HepG2 (cell line): ENCODE measurements at regions not wholly inside any gene's neighbourhood (a gene's known extent, or its start where the extent isn't known, plus 50 kb on each side); places are given as distances from the start of the nearest gene placed in this dataset.

ENCODE experiments used
- ATAC-seq: fragments of 200-7000 bp; cut with Tn5 transposase; 3 replicates; pipeline ENCODE4 v1.9.1; 2020; ENCODE audit warnings: mild to moderate bottlenecking, moderate library complexity
- BruUV-seq: library from RNA; stranded (reverse); fragments of 400-500 nt; replicated peaks from 2 replicates; lab custom pipeline; 2021; lab: Mats Ljungman, UMichigan
- CTCF ChIA-PET: fragments of 300-600 bp; formaldehyde crosslinking; extraction: SDS; loops from one replicate; lab custom pipeline; 2021; ENCODE audit warnings: low total read pairs, inconsistent platforms, low intra/inter-chr PET ratio; lab: Yijun Ruan, JAX
- POLR2A ChIA-PET: fragments of 350-600 bp; sonication (Branson Sonifier 250); formaldehyde crosslinking; loops from one replicate; lab custom pipeline; 2020; ENCODE audit warnings: antibody characterized with exemption, inconsistent platforms; lab: Yijun Ruan, JAX
- DNase-seq: peaks from one replicate; pipeline ENCODE4 v3.0.0-alpha.2; 2015; ENCODE audit warnings: low spot score
- FAIRE-seq: peaks from 3 replicates; lab custom pipeline; 2011; peaks lifted over from hg19 to GRCh38; lab: Jason Lieb, UNC
- H2AFZ ChIP-seq: one replicate; pipeline ENCODE4 v1.6.1; 2011; ENCODE audit warnings: low read length, inconsistent platforms
- H3K27ac ChIP-seq: fragments of 300-600 bp; 3 replicates; pipeline ENCODE4 v1.8.0; 2011; ENCODE audit warnings: mixed run types, mild to moderate bottlenecking, mixed read lengths, low read length, inconsistent platforms; ENCODE audit not compliant: insufficient read depth; ENCODE audit errors: extremely low read length
- H3K27me3 ChIP-seq, 2 experiments: fragments of 200-600 bp in 1 of 2; 2 replicates in 1 of 2; 3 replicates in 1 of 2; pipeline versions ENCODE4 v1.6.0 to v1.8.0; 2011; ENCODE audit warnings: low read length in 2 of 2, mild to moderate bottlenecking in 2 of 2, moderate library complexity in 2 of 2, inconsistent platforms in 1 of 2; ENCODE audit not compliant: insufficient read depth in 2 of 2, control insufficient read depth in 1 of 2
- H3K36me3 ChIP-seq, 2 experiments: fragments of 200-600 bp in 1 of 2; replicated peaks in 1 of 2; 2 replicates in 1 of 2; 3 replicates in 1 of 2; pipeline versions ENCODE4 v1.5.1 to v1.8.0; 2011; ENCODE audit warnings: low read length in 2 of 2, inconsistent platforms in 1 of 2; ENCODE audit not compliant: insufficient read depth in 2 of 2, control insufficient read depth in 1 of 2
- H3K4me1 ChIP-seq: 2 replicates; pipeline ENCODE4 v1.5.1; 2012; ENCODE audit warnings: low read length, inconsistent platforms; ENCODE audit not compliant: insufficient read depth
- H3K4me2 ChIP-seq: 2 replicates; pipeline ENCODE4 v1.6.0; 2011; ENCODE audit warnings: low read depth, low read length, inconsistent platforms
- H3K4me3 ChIP-seq, 3 experiments: fragments of 200-600 bp in 1 of 3; sonication (generic), shearing (Covaris generic) in 1 of 3; replicated peaks in 1 of 3; 2 replicates each; pipeline ENCODE4 v1.5.1; 2011 to 2016; ENCODE audit warnings: low read length in 3 of 3, inconsistent platforms in 2 of 3, low read depth in 2 of 3, mild to moderate bottlenecking in 2 of 3, control low read depth in 1 of 3, mixed read lengths in 1 of 3; ENCODE audit not compliant: insufficient read depth in 1 of 3
- H3K79me2 ChIP-seq: one replicate; pipeline ENCODE4 v1.6.1; 2011; ENCODE audit warnings: low read length, inconsistent platforms; ENCODE audit not compliant: insufficient read depth
- H3K9ac ChIP-seq: 2 replicates; pipeline ENCODE4 v1.6.0; 2011; ENCODE audit warnings: mild to moderate bottlenecking, low read depth, low read length, inconsistent platforms; ENCODE audit not compliant: insufficient read depth
- H3K9me3 ChIP-seq: 2 replicates; pipeline ENCODE4 v1.5.1; 2012; ENCODE audit warnings: mild to moderate bottlenecking, low read length
- H4K20me1 ChIP-seq: 2 replicates; pipeline ENCODE4 v1.6.0; 2011; ENCODE audit warnings: inconsistent platforms, mild to moderate bottlenecking, low read length, moderate library complexity; ENCODE audit not compliant: insufficient read depth
- BORCS8-MEF2B ChIP-seq: sonication (generic); formaldehyde crosslinking; IDR thresholded peaks from 2 replicates; pipeline ENCODE4 v1.8.0; 2022; ENCODE audit warnings: mild to moderate bottlenecking, missing genetic modification reagents
- CCDC6 ChIP-seq: sonication (generic); formaldehyde crosslinking; IDR thresholded peaks from 2 replicates; pipeline ENCODE4 v1.8.1; 2022; ENCODE audit warnings: mild to moderate bottlenecking, missing genetic modification reagents, moderate library complexity
- FOXM1 ChIP-seq: sonication (generic); formaldehyde crosslinking; IDR thresholded peaks from 2 replicates; pipeline ENCODE4 v1.5.0; 2020; ENCODE audit warnings: missing genetic modification reagents
- GABPA ChIP-seq, 2 experiments: IDR thresholded peaks; 2 replicates each; pipeline ENCODE4 v1.6.1; 2011 to 2016; ENCODE audit warnings: low read depth in 2 of 2, low read length in 1 of 2, missing biosample characterization in 1 of 2, missing genetic modification characterization in 1 of 2
- HMG20A ChIP-seq: IDR thresholded peaks from 2 replicates; pipeline ENCODE4 v1.6.1; 2016; ENCODE audit warnings: borderline replicate concordance
- NCOA1 ChIP-seq: sonication (generic); formaldehyde crosslinking; IDR thresholded peaks from 2 replicates; pipeline ENCODE4 v1.9.0; 2021; ENCODE audit warnings: missing genetic modification reagents
- PHF8 ChIP-seq: sonication (generic); formaldehyde crosslinking; IDR thresholded peaks from 2 replicates; pipeline ENCODE4 v1.5.0; 2020; ENCODE audit warnings: missing genetic modification reagents
- RFX3 ChIP-seq: IDR thresholded peaks from 2 replicates; pipeline ENCODE4 v1.6.1; 2016; ENCODE audit warnings: missing biosample characterization, missing genetic modification reagents
- TGIF2 ChIP-seq: IDR thresholded peaks from 2 replicates; pipeline ENCODE4 v1.6.1; 2016; ENCODE audit warnings: control low read depth, missing compliant biosample characterization
- ZNF207 ChIP-seq: fragments of 450-650 bp; IDR thresholded peaks from 2 replicates; pipeline ENCODE4 v1.6.1; 2016; ENCODE audit warnings: antibody characterized with exemption, borderline replicate concordance
- ZNF230 ChIP-seq: sonication (generic); formaldehyde crosslinking; IDR thresholded peaks from 2 replicates; pipeline ENCODE4 v1.4.0; 2020; ENCODE audit warnings: mild to moderate bottlenecking, missing genetic modification reagents
- ZNF468 ChIP-seq: sonication (generic); formaldehyde crosslinking; IDR thresholded peaks from 2 replicates; pipeline ENCODE4 v1.8.0; 2022; ENCODE audit warnings: mild to moderate bottlenecking, moderate library complexity, missing genetic modification reagents
- ZNF615 ChIP-seq: sonication (generic); formaldehyde crosslinking; IDR thresholded peaks from 2 replicates; pipeline ENCODE4 v1.5.0; 2020; ENCODE audit warnings: mild to moderate bottlenecking, missing genetic modification reagents, borderline replicate concordance
- ZNF776 ChIP-seq: sonication (generic); formaldehyde crosslinking; IDR thresholded peaks from 2 replicates; pipeline ENCODE4 v1.4.0; 2020; ENCODE audit warnings: mild to moderate bottlenecking, missing genetic modification reagents
- ZNF782 ChIP-seq: sonication (generic); formaldehyde crosslinking; IDR thresholded peaks from 2 replicates; pipeline ENCODE4 v1.4.0; 2020; ENCODE audit warnings: missing genetic modification reagents, mild to moderate bottlenecking, borderline replicate concordance
- WGBS: methylation state at CpG from one replicate; pipeline ENCODE4 v1.1.6; 2017; ENCODE audit warnings: low lambda C conversion rate; 5-methylcytosine and 5-hydroxymethylcytosine counted together
- in situ Hi-C: cut with HindIII; loops from 2 replicates; pipeline ENCODE4 v1.10.0; 2017; ENCODE audit warnings: low pct_unique_long_range_greater_than_20kb; ENCODE audit not compliant: extremely low pct_ligation_motif_present
- intact Hi-C: fragments of 100-400 bp; cut with micrococcal nuclease; formaldehyde crosslinking; loops from one replicate; pipeline ENCODE4 v1.10.0; 2022; ENCODE audit not compliant: unreplicated experiment
- TF ChIP-seq, protein P1 (sequence below): sonication (generic); formaldehyde crosslinking; conservative IDR thresholded peaks from 2 replicates; pipeline ENCODE4 v1.8.0; 2022; ENCODE audit warnings: missing genetic modification reagents
- TF ChIP-seq, protein P2 (sequence below): sonication (generic); formaldehyde crosslinking; IDR thresholded peaks from 2 replicates; pipeline ENCODE4 v1.4.0; 2020; ENCODE audit warnings: missing genetic modification reagents, mild to moderate bottlenecking, borderline replicate concordance
- TF ChIP-seq, protein P3 (sequence below): sonication (generic); formaldehyde crosslinking; IDR thresholded peaks from 2 replicates; pipeline ENCODE4 v1.5.0; 2020; ENCODE audit warnings: mild to moderate bottlenecking, missing genetic modification reagents

DNA sequence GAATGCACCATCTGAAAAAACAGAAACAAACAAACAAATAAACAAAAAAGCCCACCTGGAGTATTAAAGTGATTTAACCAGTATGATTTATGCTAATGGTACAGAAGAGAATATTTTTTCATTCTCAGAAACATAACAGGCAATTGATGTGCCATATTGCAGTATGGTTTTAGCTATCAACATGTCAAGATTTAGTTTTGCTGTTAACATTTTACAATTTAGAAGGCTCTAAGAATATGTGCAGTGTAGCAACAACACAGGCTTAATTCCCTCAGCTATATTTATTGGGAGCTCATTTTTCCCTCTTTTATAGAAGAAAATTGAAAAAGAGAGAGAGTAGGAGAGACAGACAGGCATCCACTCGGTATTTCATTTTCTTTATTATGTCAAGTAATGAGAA is 1022.7 kb upstream of the CITED2 start:
- DNase-seq (no peak), FAIRE-seq (no peak), ATAC-seq (no peak)
- peaks cover 2% of the 10 kb centered on the region; the same call in 1 of the 2 replicates for H3K9me3 ChIP-seq
- no peaks in the 10 kb centered on the region for H4K20me1 ChIP-seq
- POLR2A ChIA-PET: interaction anchor here (1.5 kb wide), 1 partner anchor 17 kb away, joined by 3 read pairs; no protein-coding TSS in a partner anchor
- BruUV-seq: no TSS peak
- TF ChIP-seq ZNF615 (CRISPR knock-in tag): no peak
- TF ChIP-seq ZNF468 (CRISPR knock-in tag): no peak
- TF ChIP-seq NCOA1 (CRISPR knock-in tag): no peak
- no peak for TF ChIP-seq ZNF782 (CRISPR knock-in tag)
- TF ChIP-seq ZNF230: no peak
- no peak for TF ChIP-seq CCDC6
- no peak for TF ChIP-seq HMG20A (CRISPR knock-in tag)
- no peak for TF ChIP-seq RFX3 (CRISPR knock-in tag)
- TF ChIP-seq ZNF776 (CRISPR knock-in tag): no peak
- no peak for TF ChIP-seq TGIF2 (CRISPR knock-in tag)
- TF ChIP-seq FOXM1: no peak
- TF ChIP-seq BORCS8-MEF2B: no peak
- no peak for TF ChIP-seq GABPA (IDR thresholded peaks at IDR 0.05; ENCODE audit: low read depth, low read length)
- TF ChIP-seq GABPA (CRISPR knock-in tag; IDR thresholded peaks at IDR 0.05; ENCODE audit: low read depth): no peak
- TF ChIP-seq, protein P1, sequence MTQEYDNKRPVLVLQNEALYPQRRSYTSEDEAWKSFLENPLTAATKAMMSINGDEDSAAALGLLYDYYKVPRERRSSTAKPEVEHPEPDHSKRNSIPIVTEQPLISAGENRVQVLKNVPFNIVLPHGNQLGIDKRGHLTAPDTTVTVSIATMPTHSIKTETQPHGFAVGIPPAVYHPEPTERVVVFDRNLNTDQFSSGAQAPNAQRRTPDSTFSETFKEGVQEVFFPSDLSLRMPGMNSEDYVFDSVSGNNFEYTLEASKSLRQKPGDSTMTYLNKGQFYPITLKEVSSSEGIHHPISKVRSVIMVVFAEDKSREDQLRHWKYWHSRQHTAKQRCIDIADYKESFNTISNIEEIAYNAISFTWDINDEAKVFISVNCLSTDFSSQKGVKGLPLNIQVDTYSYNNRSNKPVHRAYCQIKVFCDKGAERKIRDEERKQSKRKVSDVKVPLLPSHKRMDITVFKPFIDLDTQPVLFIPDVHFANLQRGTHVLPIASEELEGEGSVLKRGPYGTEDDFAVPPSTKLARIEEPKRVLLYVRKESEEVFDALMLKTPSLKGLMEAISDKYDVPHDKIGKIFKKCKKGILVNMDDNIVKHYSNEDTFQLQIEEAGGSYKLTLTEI (CRISPR knock-in tag): no peak
- TF ChIP-seq, protein P2, sequence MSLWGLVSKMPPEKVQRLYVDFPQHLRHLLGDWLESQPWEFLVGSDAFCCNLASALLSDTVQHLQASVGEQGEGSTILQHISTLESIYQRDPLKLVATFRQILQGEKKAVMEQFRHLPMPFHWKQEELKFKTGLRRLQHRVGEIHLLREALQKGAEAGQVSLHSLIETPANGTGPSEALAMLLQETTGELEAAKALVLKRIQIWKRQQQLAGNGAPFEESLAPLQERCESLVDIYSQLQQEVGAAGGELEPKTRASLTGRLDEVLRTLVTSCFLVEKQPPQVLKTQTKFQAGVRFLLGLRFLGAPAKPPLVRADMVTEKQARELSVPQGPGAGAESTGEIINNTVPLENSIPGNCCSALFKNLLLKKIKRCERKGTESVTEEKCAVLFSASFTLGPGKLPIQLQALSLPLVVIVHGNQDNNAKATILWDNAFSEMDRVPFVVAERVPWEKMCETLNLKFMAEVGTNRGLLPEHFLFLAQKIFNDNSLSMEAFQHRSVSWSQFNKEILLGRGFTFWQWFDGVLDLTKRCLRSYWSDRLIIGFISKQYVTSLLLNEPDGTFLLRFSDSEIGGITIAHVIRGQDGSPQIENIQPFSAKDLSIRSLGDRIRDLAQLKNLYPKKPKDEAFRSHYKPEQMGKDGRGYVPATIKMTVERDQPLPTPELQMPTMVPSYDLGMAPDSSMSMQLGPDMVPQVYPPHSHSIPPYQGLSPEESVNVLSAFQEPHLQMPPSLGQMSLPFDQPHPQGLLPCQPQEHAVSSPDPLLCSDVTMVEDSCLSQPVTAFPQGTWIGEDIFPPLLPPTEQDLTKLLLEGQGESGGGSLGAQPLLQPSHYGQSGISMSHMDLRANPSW (CRISPR knock-in tag): no peak
- TF ChIP-seq PHF8 (CRISPR knock-in tag): no peak
- TF ChIP-seq ZNF207: no peak
- TF ChIP-seq, protein P3, sequence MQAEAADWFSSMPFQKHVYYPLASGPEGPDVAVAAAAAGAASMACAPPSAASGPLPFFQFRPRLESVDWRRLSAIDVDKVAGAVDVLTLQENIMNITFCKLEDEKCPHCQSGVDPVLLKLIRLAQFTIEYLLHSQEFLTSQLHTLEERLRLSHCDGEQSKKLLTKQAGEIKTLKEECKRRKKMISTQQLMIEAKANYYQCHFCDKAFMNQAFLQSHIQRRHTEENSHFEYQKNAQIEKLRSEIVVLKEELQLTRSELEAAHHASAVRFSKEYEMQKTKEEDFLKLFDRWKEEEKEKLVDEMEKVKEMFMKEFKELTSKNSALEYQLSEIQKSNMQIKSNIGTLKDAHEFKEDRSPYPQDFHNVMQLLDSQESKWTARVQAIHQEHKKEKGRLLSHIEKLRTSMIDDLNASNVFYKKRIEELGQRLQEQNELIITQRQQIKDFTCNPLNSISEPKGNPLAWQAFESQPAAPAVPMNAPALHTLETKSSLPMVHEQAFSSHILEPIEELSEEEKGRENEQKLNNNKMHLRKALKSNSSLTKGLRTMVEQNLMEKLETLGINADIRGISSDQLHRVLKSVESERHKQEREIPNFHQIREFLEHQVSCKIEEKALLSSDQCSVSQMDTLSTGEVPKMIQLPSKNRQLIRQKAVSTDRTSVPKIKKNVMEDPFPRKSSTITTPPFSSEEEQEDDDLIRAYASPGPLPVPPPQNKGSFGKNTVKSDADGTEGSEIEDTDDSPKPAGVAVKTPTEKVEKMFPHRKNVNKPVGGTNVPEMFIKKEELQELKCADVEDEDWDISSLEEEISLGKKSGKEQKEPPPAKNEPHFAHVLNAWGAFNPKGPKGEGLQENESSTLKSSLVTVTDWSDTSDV (CRISPR knock-in tag): no peak
- H3K4me1 ChIP-seq: no peaks in the 10 kb centered on the region
- intact Hi-C loops (no loop called here), in situ Hi-C loops (no loop called here)
- no peaks in the 10 kb centered on the region for H3K36me3 ChIP-seq
- H3K27me3 ChIP-seq: no peaks in the 10 kb centered on the region; a peak in 1 of 5 replicates
- CTCF ChIA-PET: no interaction called here
- H3K9ac ChIP-seq: no peak overlapping the region
- 0% methylated on average over 1 of the region's 1 CpG for WGBS
- no peak overlapping the region for H3K27ac ChIP-seq
- no peak overlapping the region for H2AFZ ChIP-seq
- H3K79me2 ChIP-seq: no peaks in the 10 kb centered on the region
- H3K4me2 ChIP-seq: no peak overlapping the region
- no peak overlapping the region for H3K4me3 ChIP-seq
